ENCODE measurements at regions not wholly inside any gene's neighbourhood (a gene's known extent, or its start where the extent isn't known, plus 50 kb on each side); places are given as distances from the start of the nearest gene placed in this dataset.

DNA sequence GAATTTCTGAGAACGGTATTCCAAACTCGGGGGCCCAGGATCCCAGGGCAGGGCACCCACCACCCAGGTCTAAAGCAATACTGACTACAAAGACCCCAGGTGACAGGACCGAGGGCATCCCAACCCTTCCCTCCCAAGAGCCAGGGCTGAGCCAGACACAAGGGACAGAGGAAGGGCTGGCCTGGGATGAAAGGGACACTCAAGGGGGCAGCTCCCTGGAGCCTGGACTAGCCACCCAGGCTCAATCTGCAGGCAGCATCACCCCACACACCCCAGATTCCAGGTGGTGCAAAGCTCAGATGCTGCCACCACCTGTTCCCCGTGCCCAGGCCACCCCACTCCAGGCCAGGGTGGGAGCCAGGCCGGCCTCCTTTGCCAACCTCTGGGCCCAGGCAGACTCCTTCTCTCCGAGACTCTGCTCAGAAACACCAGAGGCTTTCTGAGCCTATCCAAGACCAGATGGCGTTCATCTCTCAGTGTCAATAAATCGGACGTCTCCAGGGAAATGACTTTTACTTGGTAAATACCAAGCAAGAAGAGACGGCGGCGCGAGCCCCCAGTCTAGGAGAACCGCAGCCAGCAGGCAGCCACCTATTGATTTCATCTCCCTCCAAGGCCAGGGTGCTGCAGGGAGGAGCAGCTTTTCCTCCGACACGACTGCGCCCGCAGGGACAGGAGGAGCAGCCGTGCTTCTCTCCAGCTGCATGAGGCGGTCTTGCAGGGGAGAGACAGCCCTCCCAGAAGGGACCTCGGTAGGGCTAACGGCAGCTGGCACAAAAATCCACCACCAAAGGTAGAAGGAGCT lies 94.1 kb upstream of the ADAMTS2 start:
- no peaks in the 10 kb centered on the region for H3K4me1 Mint-ChIP-seq (ENCODE audit: low read depth, unreplicated experiment)
- TF ChIP-seq, protein P1, sequence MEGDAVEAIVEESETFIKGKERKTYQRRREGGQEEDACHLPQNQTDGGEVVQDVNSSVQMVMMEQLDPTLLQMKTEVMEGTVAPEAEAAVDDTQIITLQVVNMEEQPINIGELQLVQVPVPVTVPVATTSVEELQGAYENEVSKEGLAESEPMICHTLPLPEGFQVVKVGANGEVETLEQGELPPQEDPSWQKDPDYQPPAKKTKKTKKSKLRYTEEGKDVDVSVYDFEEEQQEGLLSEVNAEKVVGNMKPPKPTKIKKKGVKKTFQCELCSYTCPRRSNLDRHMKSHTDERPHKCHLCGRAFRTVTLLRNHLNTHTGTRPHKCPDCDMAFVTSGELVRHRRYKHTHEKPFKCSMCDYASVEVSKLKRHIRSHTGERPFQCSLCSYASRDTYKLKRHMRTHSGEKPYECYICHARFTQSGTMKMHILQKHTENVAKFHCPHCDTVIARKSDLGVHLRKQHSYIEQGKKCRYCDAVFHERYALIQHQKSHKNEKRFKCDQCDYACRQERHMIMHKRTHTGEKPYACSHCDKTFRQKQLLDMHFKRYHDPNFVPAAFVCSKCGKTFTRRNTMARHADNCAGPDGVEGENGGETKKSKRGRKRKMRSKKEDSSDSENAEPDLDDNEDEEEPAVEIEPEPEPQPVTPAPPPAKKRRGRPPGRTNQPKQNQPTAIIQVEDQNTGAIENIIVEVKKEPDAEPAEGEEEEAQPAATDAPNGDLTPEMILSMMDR (IDR thresholded peaks at IDR 0.05; ENCODE audit: insufficient read depth in 1 of 2, low read depth in 1 of 2, low read length in 1 of 2, severe bottlenecking in 1 of 2, unreplicated experiment in 1 of 2) = no peak
- H3K9me3 Mint-ChIP-seq (ENCODE audit: unreplicated experiment) = peaks cover 16% of the 10 kb centered on the region
- H3K36me3 ChIP-seq (ENCODE audit: control insufficient read depth, insufficient read depth, low read length) = no peaks in the 10 kb centered on the region
- H3K4me3 Mint-ChIP-seq (ENCODE audit: unreplicated experiment) = no peak overlapping the region
- no peaks in the 10 kb centered on the region for H3K27me3 ChIP-seq (replicated peaks; ENCODE audit: control insufficient read depth, insufficient read depth, low read length)
- DNase-seq = no peak
- H3K36me3 Mint-ChIP-seq (ENCODE audit: insufficient read depth, unreplicated experiment) = no peaks in the 10 kb centered on the region
- H3K27ac Mint-ChIP-seq (ENCODE audit: unreplicated experiment) = no peak overlapping the region
- no peaks in the 10 kb centered on the region for H3K27me3 Mint-ChIP-seq (ENCODE audit: insufficient read depth, unreplicated experiment)
- H3K4me3 ChIP-seq (ENCODE audit: low read depth, low read length) = no peak overlapping the region
- ChIA-PET POLR2A (no interaction called here), CTCF (no interaction called here)
- intact Hi-C loops (cut with micrococcal nuclease; ENCODE audit: unreplicated experiment) = no loop called here
- no peaks in the 10 kb centered on the region for H3K4me1 ChIP-seq
- no TSS peak for BruUV-seq (replicated peaks)
- no peaks in the 10 kb centered on the region for H3K9me3 ChIP-seq

DNA sequence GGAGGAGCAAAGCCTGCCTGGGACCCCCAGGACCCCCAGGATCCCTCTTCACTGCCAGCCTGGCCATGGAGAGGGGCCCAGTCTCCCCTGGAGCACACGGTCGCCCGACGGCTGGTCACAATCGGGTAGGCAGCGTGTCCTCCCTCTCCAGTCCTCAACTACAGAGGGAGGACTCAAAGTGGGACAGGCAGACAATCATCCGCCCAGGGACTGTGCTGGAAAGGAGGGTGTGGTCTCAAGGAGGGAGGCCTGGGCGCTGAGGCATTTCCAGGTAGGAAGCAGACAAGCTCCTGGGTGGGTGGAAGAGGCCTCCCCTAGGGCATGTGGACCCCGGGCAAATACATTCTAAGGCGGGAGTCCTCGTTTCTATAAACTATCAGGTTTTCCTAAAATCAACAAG lies 93.2 kb upstream of the ADAMTS2 start:
- Mint-ChIP-seq H3K4me3 (ENCODE audit: unreplicated experiment) (no peak overlapping the region), H3K4me1 (ENCODE audit: low read depth, unreplicated experiment) (no peaks in the 10 kb centered on the region), H3K36me3 (ENCODE audit: insufficient read depth, unreplicated experiment) (no peaks in the 10 kb centered on the region), H3K27ac (ENCODE audit: unreplicated experiment) (no peak overlapping the region), H3K9me3 (ENCODE audit: unreplicated experiment) (peaks cover 16% of the 10 kb centered on the region), H3K27me3 (ENCODE audit: insufficient read depth, unreplicated experiment) (no peaks in the 10 kb centered on the region)
- TF ChIP-seq, protein P1 (IDR thresholded peaks at IDR 0.05; ENCODE audit: insufficient read depth in 1 of 2, low read depth in 1 of 2, low read length in 1 of 2, severe bottlenecking in 1 of 2, unreplicated experiment in 1 of 2) = no peak
- DNase-seq = no peak
- Histone ChIP-seq H3K9me3 (no peaks in the 10 kb centered on the region), H3K4me1 (no peaks in the 10 kb centered on the region), H3K36me3 (ENCODE audit: control insufficient read depth, insufficient read depth, low read length) (no peaks in the 10 kb centered on the region), H3K4me3 (ENCODE audit: low read depth, low read length) (no peak overlapping the region), H3K27me3 (replicated peaks; ENCODE audit: control insufficient read depth, insufficient read depth, low read length) (no peaks in the 10 kb centered on the region)
- BruUV-seq (replicated peaks) = no TSS peak
- ChIA-PET CTCF (no interaction called here), POLR2A (no interaction called here)
- intact Hi-C loops (cut with micrococcal nuclease; ENCODE audit: unreplicated experiment) = no loop called here

DNA sequence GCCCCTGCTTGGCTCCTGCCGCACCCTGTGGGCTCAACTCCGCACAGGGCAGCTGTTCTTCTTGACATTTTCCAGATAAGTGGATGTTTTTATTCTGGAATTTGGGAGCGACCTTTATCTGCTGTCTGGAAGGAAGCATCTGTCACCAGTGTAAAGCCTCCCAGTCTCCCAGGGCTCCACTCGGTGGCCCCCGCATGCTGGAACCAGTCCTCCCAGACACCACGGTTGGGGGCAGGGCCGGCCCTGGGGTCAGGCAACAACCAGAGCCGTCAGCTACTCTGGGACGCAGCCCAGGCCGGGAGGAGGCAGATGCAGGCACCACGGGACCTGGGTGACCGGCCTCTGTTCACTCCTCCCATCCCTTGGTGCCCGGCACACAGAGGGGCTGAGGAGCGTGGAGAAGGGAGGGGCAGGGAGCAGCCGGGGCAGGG lies 92.8 kb upstream of the ADAMTS2 start:
- no peaks in the 10 kb centered on the region for H3K4me1 Mint-ChIP-seq (ENCODE audit: low read depth, unreplicated experiment)
- ChIA-PET CTCF (no interaction called here), POLR2A (no interaction called here)
- Histone ChIP-seq H3K27me3 (replicated peaks; ENCODE audit: control insufficient read depth, insufficient read depth, low read length) (no peaks in the 10 kb centered on the region), H3K36me3 (ENCODE audit: control insufficient read depth, insufficient read depth, low read length) (no peaks in the 10 kb centered on the region), H3K4me1 (no peaks in the 10 kb centered on the region), H3K9me3 (no peaks in the 10 kb centered on the region), H3K4me3 (ENCODE audit: low read depth, low read length) (no peak overlapping the region)
- H3K36me3 Mint-ChIP-seq (ENCODE audit: insufficient read depth, unreplicated experiment) = no peaks in the 10 kb centered on the region
- no peak overlapping the region for H3K27ac Mint-ChIP-seq (ENCODE audit: unreplicated experiment)
- intact Hi-C loops (cut with micrococcal nuclease; ENCODE audit: unreplicated experiment) = no loop called here
- no peak overlapping the region for H3K4me3 Mint-ChIP-seq (ENCODE audit: unreplicated experiment)
- TF ChIP-seq, protein P1 (IDR thresholded peaks at IDR 0.05; ENCODE audit: insufficient read depth in 1 of 2, low read depth in 1 of 2, low read length in 1 of 2, severe bottlenecking in 1 of 2, unreplicated experiment in 1 of 2) = no peak
- no peak for DNase-seq
- H3K27me3 Mint-ChIP-seq (ENCODE audit: insufficient read depth, unreplicated experiment) = no peaks in the 10 kb centered on the region
- H3K9me3 Mint-ChIP-seq (ENCODE audit: unreplicated experiment) = peaks cover 15% of the 10 kb centered on the region
- no TSS peak for BruUV-seq (replicated peaks)

Measured in Caco-2 (cell line).